ENCODE measurements at regions not wholly inside any gene's neighbourhood (a gene's known extent, or its start where the extent isn't known, plus 50 kb on each side); places are given as distances from the start of the nearest gene placed in this dataset.

GRCh38 chr16:59216291-59216690 lies 482.2 kb upstream of the GOT2 start:
- Mint-ChIP-seq H3K4me3 (ENCODE audit: unreplicated experiment) (no peak overlapping the region), H3K27me3 (ENCODE audit: insufficient read depth, unreplicated experiment) (no peaks in the 10 kb centered on the region), H3K27ac (ENCODE audit: low read depth, unreplicated experiment) (no peak overlapping the region), H3K36me3 (ENCODE audit: insufficient read depth, unreplicated experiment) (no peaks in the 10 kb centered on the region), H3K4me1 (ENCODE audit: insufficient read depth, unreplicated experiment) (peaks cover 14% of the 10 kb centered on the region), H3K9me3 (ENCODE audit: unreplicated experiment) (peaks cover 9% of the 10 kb centered on the region)
- no peak for TF ChIP-seq CTCF (IDR thresholded peaks at IDR 0.05; ENCODE audit: unreplicated experiment)
- intact Hi-C loops (cut with micrococcal nuclease): no loop called here
- BruUV-seq (replicated peaks): no TSS peak
- ChIA-PET CTCF (no interaction called here), POLR2A (no interaction called here)
- DNase-seq (ENCODE audit: unreplicated experiment): no peak

GRCh38 chr16:59214455-59214854 lies 480.3 kb upstream of the GOT2 start:
- Mint-ChIP-seq H3K4me3 (ENCODE audit: unreplicated experiment) (no peak overlapping the region), H3K36me3 (ENCODE audit: insufficient read depth, unreplicated experiment) (no peaks in the 10 kb centered on the region), H3K4me1 (ENCODE audit: insufficient read depth, unreplicated experiment) (peaks cover 22% of the 10 kb centered on the region), H3K9me3 (ENCODE audit: unreplicated experiment) (peaks cover 9% of the 10 kb centered on the region), H3K27ac (ENCODE audit: low read depth, unreplicated experiment) (no peak overlapping the region), H3K27me3 (ENCODE audit: insufficient read depth, unreplicated experiment) (no peaks in the 10 kb centered on the region)
- no TSS peak for BruUV-seq (replicated peaks)
- POLR2A ChIA-PET: no interaction called here
- DNase-seq (ENCODE audit: unreplicated experiment): no peak
- intact Hi-C loops (cut with micrococcal nuclease): no loop called here
- CTCF ChIA-PET: no interaction called here
- TF ChIP-seq CTCF (IDR thresholded peaks at IDR 0.05; ENCODE audit: unreplicated experiment): no peak

GRCh38 chr16:59213952-59214351 lies 479.8 kb upstream of the GOT2 start:
- TF ChIP-seq CTCF (IDR thresholded peaks at IDR 0.05; ENCODE audit: unreplicated experiment): no peak
- H3K27ac Mint-ChIP-seq (ENCODE audit: low read depth, unreplicated experiment): peak overlapping the region; percentile 33
- peaks cover 22% of the 10 kb centered on the region for H3K4me1 Mint-ChIP-seq (ENCODE audit: insufficient read depth, unreplicated experiment)
- H3K36me3 Mint-ChIP-seq (ENCODE audit: insufficient read depth, unreplicated experiment): no peaks in the 10 kb centered on the region
- no peaks in the 10 kb centered on the region for H3K27me3 Mint-ChIP-seq (ENCODE audit: insufficient read depth, unreplicated experiment)
- H3K4me3 Mint-ChIP-seq (ENCODE audit: unreplicated experiment): no peak overlapping the region
- ChIA-PET CTCF (no interaction called here), POLR2A (no interaction called here)
- intact Hi-C loops (cut with micrococcal nuclease): no loop called here
- peaks cover 7% of the 10 kb centered on the region for H3K9me3 Mint-ChIP-seq (ENCODE audit: unreplicated experiment)
- BruUV-seq (replicated peaks): no TSS peak
- DNase-seq (ENCODE audit: unreplicated experiment): no peak

GRCh38 chr16:59212492-59213024 lies 478.4 kb upstream of the GOT2 start:
- Mint-ChIP-seq H3K4me1 (ENCODE audit: insufficient read depth, unreplicated experiment) (peaks cover 22% of the 10 kb centered on the region), H3K4me3 (ENCODE audit: unreplicated experiment) (no peak overlapping the region), H3K27me3 (ENCODE audit: insufficient read depth, unreplicated experiment) (no peaks in the 10 kb centered on the region), H3K9me3 (ENCODE audit: unreplicated experiment) (no peaks in the 10 kb centered on the region), H3K36me3 (ENCODE audit: insufficient read depth, unreplicated experiment) (no peaks in the 10 kb centered on the region), H3K27ac (ENCODE audit: low read depth, unreplicated experiment) (no peak overlapping the region)
- TF ChIP-seq CTCF (IDR thresholded peaks at IDR 0.05; ENCODE audit: unreplicated experiment): no peak
- ChIA-PET POLR2A (no interaction called here), CTCF (interaction anchor here (0.6 kb wide), 1 partner anchor 18 kb away, joined by 4 read pairs; no protein-coding TSS in a partner anchor)
- no peak for DNase-seq (ENCODE audit: unreplicated experiment)
- intact Hi-C loops (cut with micrococcal nuclease): no loop called here
- BruUV-seq (replicated peaks): no TSS peak
